ENCODE measurements at regions not wholly inside any gene's neighbourhood (a gene's known extent, or its start where the extent isn't known, plus 50 kb on each side); places are given as distances from the start of the nearest gene placed in this dataset.

DNA sequence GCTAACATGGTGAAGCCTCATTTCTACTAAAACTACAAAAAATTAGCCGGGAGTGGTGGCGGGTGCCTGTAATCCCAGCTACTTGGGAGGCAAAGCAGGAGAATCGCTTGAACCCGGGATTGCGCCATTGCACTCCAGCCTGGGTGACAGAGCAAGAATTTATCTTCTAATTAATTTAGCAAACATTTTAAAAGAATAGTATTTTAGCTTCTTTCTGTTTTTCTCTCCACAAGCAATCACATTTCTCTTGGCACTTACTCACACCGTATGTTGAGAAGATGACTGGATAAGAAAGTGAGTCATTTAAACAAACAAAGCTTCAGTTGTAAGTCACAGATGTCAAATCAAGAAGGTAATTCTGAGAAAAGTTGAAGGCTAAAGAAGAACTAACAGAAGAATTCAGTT, 264.0 kb downstream of the ARL4A start:
- H3K27me3 ChIP-seq (ENCODE audit: insufficient read depth, low read depth) = no peaks in the 10 kb centered on the region
- intact Hi-C loops (cut with micrococcal nuclease; ENCODE audit: unreplicated experiment) = loop anchor here (1.0 kb wide), 1 partner anchor 264 kb away; the partner anchor contains the start of gene ARL4A
- H2AFZ ChIP-seq = no peak overlapping the region
- no peaks in the 10 kb centered on the region for H3K79me2 ChIP-seq (ENCODE audit: low read depth)
- H3K4me3 ChIP-seq = no peak overlapping the region
- 0 out of 2 replicates have a peak, but pooled peaks cover 4% of the 10 kb centered on the region for H3K9me3 ChIP-seq (ENCODE audit: insufficient read depth, low read depth)
- no peak for TF ChIP-seq EZH2 (IDR thresholded peaks at IDR 0.05; ENCODE audit: low read depth)
- TF ChIP-seq, protein P1, sequence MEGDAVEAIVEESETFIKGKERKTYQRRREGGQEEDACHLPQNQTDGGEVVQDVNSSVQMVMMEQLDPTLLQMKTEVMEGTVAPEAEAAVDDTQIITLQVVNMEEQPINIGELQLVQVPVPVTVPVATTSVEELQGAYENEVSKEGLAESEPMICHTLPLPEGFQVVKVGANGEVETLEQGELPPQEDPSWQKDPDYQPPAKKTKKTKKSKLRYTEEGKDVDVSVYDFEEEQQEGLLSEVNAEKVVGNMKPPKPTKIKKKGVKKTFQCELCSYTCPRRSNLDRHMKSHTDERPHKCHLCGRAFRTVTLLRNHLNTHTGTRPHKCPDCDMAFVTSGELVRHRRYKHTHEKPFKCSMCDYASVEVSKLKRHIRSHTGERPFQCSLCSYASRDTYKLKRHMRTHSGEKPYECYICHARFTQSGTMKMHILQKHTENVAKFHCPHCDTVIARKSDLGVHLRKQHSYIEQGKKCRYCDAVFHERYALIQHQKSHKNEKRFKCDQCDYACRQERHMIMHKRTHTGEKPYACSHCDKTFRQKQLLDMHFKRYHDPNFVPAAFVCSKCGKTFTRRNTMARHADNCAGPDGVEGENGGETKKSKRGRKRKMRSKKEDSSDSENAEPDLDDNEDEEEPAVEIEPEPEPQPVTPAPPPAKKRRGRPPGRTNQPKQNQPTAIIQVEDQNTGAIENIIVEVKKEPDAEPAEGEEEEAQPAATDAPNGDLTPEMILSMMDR (conservative IDR thresholded peaks at IDR 0.05) = no peak
- no peak overlapping the region for H3K27ac ChIP-seq
- no peaks in the 10 kb centered on the region for H4K20me1 ChIP-seq (ENCODE audit: insufficient read depth)
- H3F3A ChIP-seq (ENCODE audit: insufficient read depth, low read depth) = peaks cover 8% of the 10 kb centered on the region; the same call in 1 of the 2 replicates
- H3K9me2 ChIP-seq (ENCODE audit: insufficient read depth) = no peaks in the 10 kb centered on the region
- no peaks in the 10 kb centered on the region for H3K36me3 ChIP-seq (ENCODE audit: low read depth)
- BruUV-seq (replicated peaks) = no TSS peak
- DNase-seq = peak; percentile 3 to 78
- ChIA-PET CTCF (interaction anchor here (0.5 to 0.9 kb wide), 2 partner anchors 265 to 1712 kb away, joined by 3 to 4 read pairs; no protein-coding TSS in a partner anchor), POLR2A (ENCODE audit: unreplicated experiment) (no interaction called here)
- H3K4me2 ChIP-seq = no peak overlapping the region
- peaks cover 12% of the 10 kb centered on the region for H3K4me1 ChIP-seq (replicated peaks; ENCODE audit: insufficient read depth)

DNA sequence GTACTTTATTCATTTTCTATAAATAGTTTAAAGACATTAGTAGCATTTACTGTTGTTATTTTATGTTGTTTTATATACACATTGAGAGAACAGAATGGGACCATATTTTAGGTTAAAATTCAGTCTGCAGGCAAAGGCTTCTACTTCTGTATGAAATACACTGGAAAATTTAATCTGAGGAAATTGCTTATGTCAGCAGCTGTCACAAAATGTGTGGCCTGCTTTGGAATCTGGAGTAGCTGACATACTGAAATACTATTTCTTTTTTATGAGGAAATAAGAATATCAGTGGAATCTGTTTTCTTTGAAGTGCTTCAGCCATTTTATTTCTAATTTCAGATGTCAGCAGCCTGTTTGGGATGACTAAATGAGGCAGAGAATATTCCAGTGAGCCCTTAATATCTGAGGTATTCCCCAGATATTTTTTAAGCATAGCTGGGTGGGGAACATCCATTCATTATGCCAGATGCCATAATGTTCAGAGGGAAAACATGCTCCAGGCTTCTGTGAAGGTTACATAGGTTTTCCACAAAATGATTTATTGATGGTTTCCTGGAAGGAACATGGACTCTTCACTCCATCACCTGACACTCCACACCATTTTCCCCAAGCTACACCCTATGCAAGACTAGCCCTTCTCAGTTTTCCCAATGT, 267.1 kb downstream of the ARL4A start:
- Histone ChIP-seq H3K9me2 (ENCODE audit: insufficient read depth) (peaks cover 4% of the 10 kb centered on the region; the same call in 1 of the 2 replicates), H3K4me3 (no peak overlapping the region), H3F3A (ENCODE audit: insufficient read depth, low read depth) (peaks cover 8% of the 10 kb centered on the region; the same call in 1 of the 2 replicates), H3K4me2 (no peak overlapping the region), H2AFZ (no peak overlapping the region), H3K27ac (no peak overlapping the region), H3K36me3 (ENCODE audit: low read depth) (no peaks in the 10 kb centered on the region), H3K9me3 (ENCODE audit: insufficient read depth, low read depth) (0 out of 2 replicates have a peak, but pooled peaks cover 4% of the 10 kb centered on the region), H4K20me1 (ENCODE audit: insufficient read depth) (no peaks in the 10 kb centered on the region), H3K79me2 (ENCODE audit: low read depth) (no peaks in the 10 kb centered on the region), H3K27me3 (ENCODE audit: insufficient read depth, low read depth) (no peaks in the 10 kb centered on the region), H3K4me1 (replicated peaks; ENCODE audit: insufficient read depth) (peaks cover 12% of the 10 kb centered on the region)
- ChIA-PET POLR2A (ENCODE audit: unreplicated experiment) (interaction anchor here (0.6 kb wide), 1 partner anchor 58 kb away, joined by 3 read pairs; no protein-coding TSS in a partner anchor), CTCF (no interaction called here)
- no TSS peak for BruUV-seq (replicated peaks)
- TF ChIP-seq, protein P1 (conservative IDR thresholded peaks at IDR 0.05) = no peak
- TF ChIP-seq EZH2 (IDR thresholded peaks at IDR 0.05; ENCODE audit: low read depth) = no peak
- intact Hi-C loops (cut with micrococcal nuclease; ENCODE audit: unreplicated experiment) = no loop called here
- no peak for DNase-seq

DNA sequence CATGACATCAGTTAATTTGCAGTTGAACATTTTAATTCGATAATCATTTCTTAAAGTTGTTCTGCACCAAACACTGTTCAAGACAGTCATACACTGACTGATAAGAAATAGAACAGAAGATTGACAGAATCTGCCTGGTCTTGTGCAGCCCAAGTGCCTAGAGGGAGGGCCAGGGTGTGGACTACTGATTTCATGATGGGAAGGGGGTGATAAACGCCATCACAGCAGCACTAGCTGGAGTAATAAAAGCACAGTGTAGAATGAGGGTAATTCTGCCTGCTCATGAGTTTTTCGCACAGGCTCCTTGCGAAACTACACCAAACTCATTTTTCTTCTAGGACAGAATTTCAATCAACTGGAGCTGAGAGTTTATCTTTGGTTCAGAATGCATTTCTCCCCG, 270.1 kb downstream of the ARL4A start:
- Histone ChIP-seq H3K4me1 (replicated peaks; ENCODE audit: insufficient read depth) (no peaks in the 10 kb centered on the region), H3K4me3 (no peak overlapping the region), H3K9me3 (ENCODE audit: insufficient read depth, low read depth) (0 out of 2 replicates have a peak, but pooled peaks cover under 1% of the 10 kb centered on the region), H3K27ac (no peak overlapping the region), H3F3A (ENCODE audit: insufficient read depth, low read depth) (no peaks in the 10 kb centered on the region), H3K36me3 (ENCODE audit: low read depth) (no peaks in the 10 kb centered on the region), H3K27me3 (ENCODE audit: insufficient read depth, low read depth) (no peaks in the 10 kb centered on the region), H3K79me2 (ENCODE audit: low read depth) (no peaks in the 10 kb centered on the region), H4K20me1 (ENCODE audit: insufficient read depth) (no peaks in the 10 kb centered on the region), H3K9me2 (ENCODE audit: insufficient read depth) (peaks cover 4% of the 10 kb centered on the region; the same call in 1 of the 2 replicates), H2AFZ (no peak overlapping the region), H3K4me2 (no peak overlapping the region)
- intact Hi-C loops (cut with micrococcal nuclease; ENCODE audit: unreplicated experiment) = no loop called here
- POLR2A ChIA-PET (ENCODE audit: unreplicated experiment) = no interaction called here
- DNase-seq = no peak
- TF ChIP-seq EZH2 (IDR thresholded peaks at IDR 0.05; ENCODE audit: low read depth) = no peak
- TF ChIP-seq, protein P1 (conservative IDR thresholded peaks at IDR 0.05) = no peak
- CTCF ChIA-PET = no interaction called here
- BruUV-seq (replicated peaks) = no TSS peak

All from PC-9 (cell line).